ENCODE measurements at regions not wholly inside any gene's neighbourhood (a gene's known extent, or its start where the extent isn't known, plus 50 kb on each side); places are given as distances from the start of the nearest gene placed in this dataset.

GRCh38 chr13:46961719-46962118, 64.9 kb upstream of the HTR2A start:
- WGBS, 3 donors, result 33 to 54% (median 38%) methylated on average over 2 of the region's 2 CpGs
- ATAC-seq (no peak), DNase-seq (no peak)
- Histone ChIP-seq H3K9me3 (no peaks in the 10 kb centered on the region), H3K36me3 (ENCODE audit: insufficient read depth in 1 of 2, low read depth in 1 of 2) (no peaks in the 10 kb centered on the region), H3K4me1 (no peaks in the 10 kb centered on the region), H3K4me3 (no peak overlapping the region), H3K27me3 (ENCODE audit: insufficient read depth in 3 of 3, low read length in 2 of 3) (no peaks in the 10 kb centered on the region), H3K27ac (no peak overlapping the region)
- TF ChIP-seq, protein P1, sequence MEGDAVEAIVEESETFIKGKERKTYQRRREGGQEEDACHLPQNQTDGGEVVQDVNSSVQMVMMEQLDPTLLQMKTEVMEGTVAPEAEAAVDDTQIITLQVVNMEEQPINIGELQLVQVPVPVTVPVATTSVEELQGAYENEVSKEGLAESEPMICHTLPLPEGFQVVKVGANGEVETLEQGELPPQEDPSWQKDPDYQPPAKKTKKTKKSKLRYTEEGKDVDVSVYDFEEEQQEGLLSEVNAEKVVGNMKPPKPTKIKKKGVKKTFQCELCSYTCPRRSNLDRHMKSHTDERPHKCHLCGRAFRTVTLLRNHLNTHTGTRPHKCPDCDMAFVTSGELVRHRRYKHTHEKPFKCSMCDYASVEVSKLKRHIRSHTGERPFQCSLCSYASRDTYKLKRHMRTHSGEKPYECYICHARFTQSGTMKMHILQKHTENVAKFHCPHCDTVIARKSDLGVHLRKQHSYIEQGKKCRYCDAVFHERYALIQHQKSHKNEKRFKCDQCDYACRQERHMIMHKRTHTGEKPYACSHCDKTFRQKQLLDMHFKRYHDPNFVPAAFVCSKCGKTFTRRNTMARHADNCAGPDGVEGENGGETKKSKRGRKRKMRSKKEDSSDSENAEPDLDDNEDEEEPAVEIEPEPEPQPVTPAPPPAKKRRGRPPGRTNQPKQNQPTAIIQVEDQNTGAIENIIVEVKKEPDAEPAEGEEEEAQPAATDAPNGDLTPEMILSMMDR (IDR thresholded peaks at IDR 0.05), result no peak
- intact Hi-C loops (cut with DNase I), result no loop called here

DNA sequence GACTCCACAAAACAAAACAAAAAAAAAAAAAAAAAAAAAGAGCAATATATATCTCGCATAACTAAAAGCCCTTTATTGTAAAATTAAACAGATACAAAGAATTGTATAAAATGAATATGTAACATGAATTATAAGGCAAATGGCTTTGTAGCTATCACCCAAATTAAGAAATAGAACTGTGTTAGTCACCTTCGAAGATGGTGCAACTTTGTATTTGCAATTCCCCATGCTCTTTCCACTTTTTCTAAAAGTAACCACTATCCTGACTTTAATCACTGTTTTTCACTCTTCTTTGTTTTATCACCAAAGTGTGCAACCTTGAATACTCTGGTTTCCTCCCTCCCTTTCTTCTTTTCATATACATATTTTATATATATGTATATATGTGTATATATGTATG, 57.1 kb upstream of the HTR2A start:
- intact Hi-C loops (cut with DNase I), result no loop called here
- Histone ChIP-seq H3K27ac (no peak overlapping the region), H3K27me3 (ENCODE audit: insufficient read depth in 3 of 3, low read length in 2 of 3) (no peaks in the 10 kb centered on the region), H3K36me3 (ENCODE audit: insufficient read depth in 1 of 2, low read depth in 1 of 2) (no peaks in the 10 kb centered on the region), H3K4me3 (no peak overlapping the region), H3K4me1 (no peaks in the 10 kb centered on the region), H3K9me3 (no peaks in the 10 kb centered on the region)
- 87 to 98% (median 89%) methylated on average over 2 of the region's 2 CpGs for WGBS, 3 donors
- DNase-seq (no peak), ATAC-seq (no peak)
- TF ChIP-seq, protein P1 (IDR thresholded peaks at IDR 0.05), result no peak

GRCh38 chr13:46953331-46953730, 56.5 kb upstream of the HTR2A start:
- no peaks in the 10 kb centered on the region for H3K36me3 ChIP-seq (ENCODE audit: insufficient read depth in 1 of 2, low read depth in 1 of 2)
- no peak overlapping the region for H3K27ac ChIP-seq
- no peak overlapping the region for H3K4me3 ChIP-seq
- no peaks in the 10 kb centered on the region for H3K9me3 ChIP-seq
- intact Hi-C loops (cut with DNase I), result no loop called here
- 77 to 84% (median 77%) methylated on average over 3 of the region's 3 CpGs for WGBS, 3 donors
- no peaks in the 10 kb centered on the region for H3K4me1 ChIP-seq
- H3K27me3 ChIP-seq (ENCODE audit: insufficient read depth in 3 of 3, low read length in 2 of 3), result no peaks in the 10 kb centered on the region
- ATAC-seq (no peak), DNase-seq (no peak)
- TF ChIP-seq, protein P1 (IDR thresholded peaks at IDR 0.05), result no peak

GRCh38 chr13:46951516-46951915, 54.7 kb upstream of the HTR2A start:
- Histone ChIP-seq H3K4me3 (no peak overlapping the region), H3K9me3 (no peaks in the 10 kb centered on the region), H3K36me3 (ENCODE audit: insufficient read depth in 1 of 2, low read depth in 1 of 2) (no peaks in the 10 kb centered on the region), H3K27me3 (ENCODE audit: insufficient read depth in 3 of 3, low read length in 2 of 3) (no peaks in the 10 kb centered on the region), H3K27ac (no peak overlapping the region), H3K4me1 (no peaks in the 10 kb centered on the region)
- ATAC-seq (no peak), DNase-seq (no peak)
- intact Hi-C loops (cut with DNase I), result no loop called here
- TF ChIP-seq, protein P1 (IDR thresholded peaks at IDR 0.05), result no peak
- WGBS, 3 donors, result 60 to 80% (median 71%) methylated on average over 6 of the region's 6 CpGs

- ATAC-seq, result no peak
- Histone ChIP-seq H3K27me3 (ENCODE audit: insufficient read depth in 3 of 3, low read length in 2 of 3) (no peaks in the 10 kb centered on the region), H3K27ac (no peak overlapping the region), H3K36me3 (ENCODE audit: insufficient read depth in 1 of 2, low read depth in 1 of 2) (no peaks in the 10 kb centered on the region), H3K4me1 (no peaks in the 10 kb centered on the region), H3K4me3 (no peak overlapping the region), H3K9me3 (no peaks in the 10 kb centered on the region)
- intact Hi-C loops (cut with DNase I), result no loop called here
- DNase-seq, result no peak
- TF ChIP-seq, protein P1 (IDR thresholded peaks at IDR 0.05), result no peak
- 88 to 92% (median 89%) methylated on average over 3 of the region's 3 CpGs for WGBS, 3 donors
Measured at GRCh38 chr13:46949211-46949610, 52.4 kb upstream of the HTR2A start.

Measured in psoas muscle (tissue), 7 donors.